WTC11 (cell line): ENCODE measurements at regions not wholly inside any gene's neighbourhood (a gene's known extent, or its start where the extent isn't known, plus 50 kb on each side); places are given as distances from the start of the nearest gene placed in this dataset.

ENCODE experiments used
- ATAC-seq: fragments of 200-7000 bp; cut with Tn5 transposase; 2 replicates; pipeline ENCODE4 v1.10.0; 2021; ENCODE audit warnings: mild to moderate bottlenecking, moderate library complexity
- CTCF ChIA-PET: fragments of 300-600 bp; sonication (Branson Sonifier 250); formaldehyde crosslinking; loops from one replicate; lab custom pipeline; 2021; ENCODE audit warnings: antibody characterized with exemption; lab: Charles Lee
- POLR2A ChIA-PET: fragments of 350-600 bp; sonication (Branson Sonifier 250); formaldehyde crosslinking; loops from one replicate; lab custom pipeline; 2021; ENCODE audit warnings: antibody characterized with exemption; lab: Charles Lee
- DNase-seq: peaks from one replicate; pipeline ENCODE4 v3.0.0; 2021; ENCODE audit warnings: low spot score
- H3K27ac Mint-ChIP-seq: 2 replicates; pipeline ENCODE4 v1.8.0; 2021; ENCODE audit warnings: mixed read lengths
- H3K27me3 Mint-ChIP-seq: 2 replicates; pipeline ENCODE4 v1.8.0; 2021; ENCODE audit warnings: low read depth, mild to moderate bottlenecking, moderate library complexity, mixed read lengths
- H3K36me3 Mint-ChIP-seq: 2 replicates; pipeline ENCODE4 v1.8.0; 2021; ENCODE audit warnings: mixed read lengths
- H3K4me1 Mint-ChIP-seq: 2 replicates; pipeline ENCODE4 v1.8.0; 2022; ENCODE audit warnings: mixed read lengths
- H3K4me3 Mint-ChIP-seq: 2 replicates; pipeline ENCODE4 v1.8.0; 2021; ENCODE audit warnings: mild to moderate bottlenecking, moderate library complexity, mixed read lengths
- H3K9me3 Mint-ChIP-seq: 2 replicates; pipeline ENCODE4 v1.8.0; 2021; ENCODE audit warnings: mixed read lengths
- AFF4 ChIP-seq: sonication (generic); formaldehyde crosslinking; IDR thresholded peaks from 2 replicates; pipeline ENCODE4 v1.8.1; 2023; ENCODE audit warnings: mild to moderate bottlenecking, missing genetic modification reagents, borderline replicate concordance
- ARID4B ChIP-seq: sonication (generic); formaldehyde crosslinking; IDR thresholded peaks from 2 replicates; pipeline ENCODE4 v1.8.0; 2023; ENCODE audit warnings: missing genetic modification reagents, mild to moderate bottlenecking, borderline replicate concordance
- ATF3 ChIP-seq: sonication (generic); formaldehyde crosslinking; conservative IDR thresholded peaks from 2 replicates; pipeline ENCODE4 v1.8.1; 2022; ENCODE audit warnings: mild to moderate bottlenecking, missing genetic modification reagents
- CBFB ChIP-seq: sonication (generic); formaldehyde crosslinking; IDR thresholded peaks from 2 replicates; pipeline ENCODE4 v1.8.1; 2022; ENCODE audit warnings: mild to moderate bottlenecking, low read depth, missing genetic modification reagents
- CREB1 ChIP-seq: sonication (generic); formaldehyde crosslinking; IDR thresholded peaks from 2 replicates; pipeline ENCODE4 v1.8.0; 2023; ENCODE audit warnings: mild to moderate bottlenecking, missing genetic modification reagents
- E2F1 ChIP-seq: sonication (generic); formaldehyde crosslinking; IDR thresholded peaks from 2 replicates; pipeline ENCODE4 v1.8.0; 2022; ENCODE audit warnings: mild to moderate bottlenecking, missing genetic modification reagents
- ERG ChIP-seq: fragments of 250-450 bp; sonication (Bioruptor Pico); IDR thresholded peaks from 2 replicates; pipeline ENCODE4 v1.8.0; 2021; ENCODE audit warnings: mild to moderate bottlenecking
- FOXJ3 ChIP-seq: sonication (generic); formaldehyde crosslinking; IDR thresholded peaks from 2 replicates; pipeline ENCODE4 v1.9.0; 2021; ENCODE audit warnings: missing genetic modification reagents, mild to moderate bottlenecking, borderline replicate concordance
- FOXP1 ChIP-seq: sonication (generic); formaldehyde crosslinking; IDR thresholded peaks from 2 replicates; pipeline ENCODE4 v1.8.0; 2022; ENCODE audit warnings: missing genetic modification reagents, mild to moderate bottlenecking, moderate library complexity, borderline replicate concordance
- KAT7 ChIP-seq: sonication (generic); formaldehyde crosslinking; IDR thresholded peaks from 2 replicates; pipeline ENCODE4 v1.8.1; 2023; ENCODE audit warnings: missing genetic modification reagents, mild to moderate bottlenecking, borderline replicate concordance
- NFATC4 ChIP-seq: fragments of 250-450 bp; sonication (Bioruptor Pico); IDR thresholded peaks from 2 replicates; pipeline ENCODE4 v1.9.0; 2021; ENCODE audit warnings: mild to moderate bottlenecking
- NFE2L1 ChIP-seq: sonication (generic); formaldehyde crosslinking; IDR thresholded peaks from 2 replicates; pipeline ENCODE4 v1.8.1; 2023; ENCODE audit warnings: missing genetic modification reagents
- SMAD4 ChIP-seq: sonication (generic); formaldehyde crosslinking; IDR thresholded peaks from 2 replicates; pipeline ENCODE4 v1.8.0; 2022; ENCODE audit warnings: mild to moderate bottlenecking, missing genetic modification reagents
- TCF7 ChIP-seq: sonication (generic); formaldehyde crosslinking; IDR thresholded peaks from 2 replicates; pipeline ENCODE4 v1.8.0; 2022; ENCODE audit warnings: mild to moderate bottlenecking, low read depth, missing genetic modification reagents, moderate library complexity
- ZMAT4 ChIP-seq: fragments of 250-450 bp; sonication (Bioruptor Pico); IDR thresholded peaks from 2 replicates; pipeline ENCODE4 v1.9.0; 2021; ENCODE audit warnings: mild to moderate bottlenecking
- ZNF281 ChIP-seq: sonication (generic); formaldehyde crosslinking; IDR thresholded peaks from 2 replicates; pipeline ENCODE4 v1.8.0; 2023; ENCODE audit warnings: mild to moderate bottlenecking, missing genetic modification reagents

GRCh38 chr15:25950014-25950413 is 86.9 kb upstream of the ATP10A start:
- Mint-ChIP-seq H3K27me3 (no peaks in the 10 kb centered on the region), H3K36me3 (peaks cover 7% of the 10 kb centered on the region), H3K4me3 (no peak overlapping the region), H3K9me3 (peaks cover 15% of the 10 kb centered on the region), H3K4me1 (peaks cover 15% of the 10 kb centered on the region), H3K27ac (no peak overlapping the region)
- POLR2A ChIA-PET = no interaction called here
- TF ChIP-seq NFE2L1 (CRISPR knock-in tag) (no peak), ATF3 (no peak)
- CTCF ChIA-PET = no interaction called here
- DNase-seq = no peak
- no peak for ATAC-seq

- H3K4me3 Mint-ChIP-seq = peak overlapping the region; percentile 25; the same call in 1 of the 2 replicates
- H3K9me3 Mint-ChIP-seq = peaks cover 11% of the 10 kb centered on the region
- peak overlapping the region; percentile 60; the same call in 1 of the 2 replicates for H3K27ac Mint-ChIP-seq
- ChIA-PET CTCF (interaction anchor here (0.8 to 6.6 kb wide), 15 partner anchors 12 to 917 kb away, joined by 3 to 57 read pairs (median 4); no protein-coding TSS in a partner anchor), POLR2A (no interaction called here)
- ATAC-seq (no peak), DNase-seq (peak; percentile 51)
- 0 out of 2 replicates have a peak, but pooled peaks cover 3% of the 10 kb centered on the region for H3K36me3 Mint-ChIP-seq
- TF ChIP-seq TCF7 (CRISPR knock-in tag) (no peak), ARID4B (CRISPR knock-in tag) (no peak), ZMAT4 (no peak), ERG (no peak), NFATC4 (CRISPR knock-in tag) (no peak), E2F1 (no peak), FOXJ3 (CRISPR knock-in tag) (no peak), CBFB (CRISPR knock-in tag) (no peak), ZNF281 (CRISPR knock-in tag) (no peak), KAT7 (no peak), AFF4 (no peak), CREB1 (CRISPR knock-in tag) (no peak), SMAD4 (no peak), FOXP1 (CRISPR knock-in tag) (no peak)
- no peaks in the 10 kb centered on the region for H3K27me3 Mint-ChIP-seq
- peaks cover 15% of the 10 kb centered on the region for H3K4me1 Mint-ChIP-seq
Measured at GRCh38 chr15:25947323-25948314, 84.5 kb upstream of the ATP10A start.
